H1 (cell line): ENCODE measurements at regions not wholly inside any gene's neighbourhood (a gene's known extent, or its start where the extent isn't known, plus 50 kb on each side); places are given as distances from the start of the nearest gene placed in this dataset.

Source experiments
- CTCF ChIA-PET: fragments of 300-600 bp; sonication (Branson Sonifier 250); formaldehyde crosslinking; loops from one replicate; lab custom pipeline; 2021; ENCODE audit not compliant: partially characterized antibody; lab: Charles Lee
- POLR2A ChIA-PET: fragments of 300-600 bp; sonication (Branson Sonifier 250); formaldehyde crosslinking; loops from one replicate; lab custom pipeline; 2021; ENCODE audit warnings: inconsistent platforms; ENCODE audit not compliant: partially characterized antibody; lab: Charles Lee
- DNase-seq, 2 experiments: peaks; one replicate each; pipeline versions ENCODE4 v3.0.0 to v3.0.0-alpha.2; 2010 to 2022; ENCODE audit warnings: low spot score in 2 of 2, low read depth in 1 of 2, mixed read lengths in 1 of 2
- FAIRE-seq: peaks from 2 replicates; lab custom pipeline; 2011; peaks lifted over from hg19 to GRCh38; lab: Jason Lieb, UNC
- H2AFZ ChIP-seq: 2 replicates; pipeline ENCODE4 v1.8.1; 2012; ENCODE audit warnings: low read length, inconsistent platforms
- H2AK5ac ChIP-seq: 2 replicates; pipeline ENCODE4 v1.6.1; 2013; ENCODE audit warnings: low read depth, low read length
- H2BK120ac ChIP-seq: replicated peaks from 2 replicates; pipeline ENCODE3; 2013; ENCODE audit warnings: low read depth, low read length, inconsistent platforms
- H2BK12ac ChIP-seq: 2 replicates; pipeline ENCODE4 v1.6.1; 2013; ENCODE audit warnings: low read depth, low read length
- H2BK15ac ChIP-seq: 2 replicates; pipeline ENCODE4 v1.6.1; 2013; ENCODE audit warnings: low read length
- H2BK20ac ChIP-seq: 2 replicates; pipeline ENCODE4 v1.6.1; 2013; ENCODE audit warnings: low read length
- H2BK5ac ChIP-seq: 2 replicates; pipeline ENCODE4 v1.6.1; 2013; ENCODE audit warnings: low read depth, low read length
- H3K14ac ChIP-seq: 2 replicates; pipeline ENCODE4 v1.6.1; 2013; ENCODE audit warnings: inconsistent platforms; ENCODE audit not compliant: insufficient read length
- H3K18ac ChIP-seq: 2 replicates; pipeline ENCODE4 v1.6.1; 2013; ENCODE audit warnings: low read length; ENCODE audit errors: extremely low read depth
- H3K23ac ChIP-seq: 2 replicates; pipeline ENCODE4 v1.6.1; 2013; ENCODE audit warnings: inconsistent platforms; ENCODE audit not compliant: insufficient read length
- H3K23me2 ChIP-seq: 2 replicates; pipeline ENCODE4 v1.6.1; 2013; ENCODE audit warnings: low read depth, low read length
- H3K27ac ChIP-seq: 2 replicates; pipeline ENCODE4 v1.6.1; 2011; ENCODE audit warnings: low read depth, low read length, inconsistent platforms
- H3K27me3 ChIP-seq, 4 experiments: replicated peaks in 1 of 4; 1 replicate in 1 of 4; 2 replicates in 3 of 4; pipeline versions ENCODE4 v1.6.1 to v1.8.1; 2011 to 2013; ENCODE audit warnings: low read length in 3 of 4, mild to moderate bottlenecking in 3 of 4, inconsistent platforms in 2 of 4, mixed read lengths in 2 of 4, moderate library complexity in 1 of 4; ENCODE audit not compliant: control insufficient read depth in 3 of 4, insufficient read depth in 3 of 4; ENCODE audit errors: extremely low read depth in 1 of 4
- H3K36me3 ChIP-seq, 4 experiments: 2 replicates each; pipeline versions ENCODE4 v1.6.1 to v1.8.1; 2011 to 2013; ENCODE audit warnings: mild to moderate bottlenecking in 4 of 4, low read length in 3 of 4, moderate library complexity in 2 of 4, control low read depth in 1 of 4, inconsistent platforms in 1 of 4; ENCODE audit not compliant: insufficient read depth in 4 of 4, control insufficient read depth in 2 of 4
- H3K4ac ChIP-seq: replicated peaks from 2 replicates; pipeline ENCODE3; 2013; ENCODE audit warnings: low read length, low read depth, mixed read lengths, inconsistent platforms; ENCODE audit not compliant: insufficient read length
- H3K4me1 ChIP-seq, 4 experiments: replicated peaks in 1 of 4; 1 replicate in 1 of 4; 2 replicates in 3 of 4; pipeline versions ENCODE4 v1.6.1 to v1.8.1; 2011 to 2013; ENCODE audit warnings: low read length in 3 of 4, inconsistent platforms in 2 of 4, mixed read lengths in 1 of 4; ENCODE audit not compliant: insufficient read depth in 4 of 4, control insufficient read depth in 3 of 4
- H3K4me2 ChIP-seq, 2 experiments: 2 replicates each; pipeline versions ENCODE4 v1.6.1 to v1.8.1; 2011 to 2013; ENCODE audit warnings: low read depth in 2 of 2, low read length in 2 of 2, control low read depth in 1 of 2, inconsistent platforms in 1 of 2, mild to moderate bottlenecking in 1 of 2; ENCODE audit not compliant: insufficient read depth in 1 of 2
- H3K4me3 ChIP-seq, 4 experiments: fragments of 200-600, 300-600 bp in 1 of 4; sonication (generic), shearing (Covaris generic), sonication (Bioruptor Twin) in 1 of 4; 2 replicates each; pipeline versions ENCODE4 v1.5.1 to v1.8.1; 2011 to 2016; ENCODE audit warnings: low read length in 4 of 4, low read depth in 3 of 4, control low read depth in 2 of 4, inconsistent platforms in 2 of 4, mild to moderate bottlenecking in 2 of 4, mixed read lengths in 1 of 4, moderate library complexity in 1 of 4; ENCODE audit not compliant: insufficient read depth in 2 of 4; ENCODE audit errors: extremely low read depth in 1 of 4
- H3K56ac ChIP-seq: replicated peaks from 2 replicates; pipeline ENCODE3; 2013; ENCODE audit warnings: low read depth, mild to moderate bottlenecking, mixed read lengths, low read length, inconsistent platforms; ENCODE audit not compliant: insufficient read length
- H3K79me1 ChIP-seq: 2 replicates; pipeline ENCODE4 v1.6.1; 2013; ENCODE audit warnings: low read depth, low read length, control low read depth
- H3K79me2 ChIP-seq, 2 experiments: 2 replicates each; pipeline versions ENCODE4 v1.6.1 to v1.8.1; 2012 to 2013; ENCODE audit warnings: low read length in 2 of 2, mild to moderate bottlenecking in 2 of 2, inconsistent platforms in 1 of 2; ENCODE audit not compliant: insufficient read depth in 2 of 2, control insufficient read depth in 1 of 2
- H3K9ac ChIP-seq, 4 experiments: replicated peaks in 1 of 4; 1 replicate in 1 of 4; 2 replicates in 3 of 4; pipeline versions ENCODE4 v1.6.1 to v1.8.1; 2011 to 2013; ENCODE audit warnings: low read depth in 3 of 4, low read length in 3 of 4, control low read depth in 2 of 4, mild to moderate bottlenecking in 2 of 4, moderate library complexity in 2 of 4, inconsistent platforms in 1 of 4; ENCODE audit errors: extremely low read depth in 1 of 4
- H3K9me3 ChIP-seq, 2 experiments: 2 replicates each; pipeline versions ENCODE4 v1.6.1 to v1.8.1; 2012 to 2013; ENCODE audit warnings: mild to moderate bottlenecking in 2 of 2, moderate library complexity in 2 of 2, control low read depth in 1 of 2, inconsistent platforms in 1 of 2, low read depth in 1 of 2, low read length in 1 of 2, mixed read lengths in 1 of 2; ENCODE audit not compliant: insufficient read depth in 2 of 2
- H4K20me1 ChIP-seq, 2 experiments: replicated peaks in 1 of 2; 2 replicates each; pipeline versions ENCODE3 to v1.8.1; 2011 to 2013; ENCODE audit warnings: inconsistent platforms in 2 of 2, low read length in 2 of 2, mild to moderate bottlenecking in 1 of 2; ENCODE audit not compliant: insufficient read depth in 2 of 2, control insufficient read depth in 1 of 2
- H4K5ac ChIP-seq: 2 replicates; pipeline ENCODE4 v1.6.1; 2013; ENCODE audit warnings: low read length, low read depth, mixed read lengths, inconsistent platforms; ENCODE audit not compliant: insufficient read length
- H4K8ac ChIP-seq: 2 replicates; pipeline ENCODE4 v1.8.0; 2013; ENCODE audit warnings: mild to moderate bottlenecking, moderate library complexity, low read length, inconsistent platforms; ENCODE audit not compliant: insufficient read depth; ENCODE audit errors: extremely low read depth
- H4K91ac ChIP-seq: replicated peaks from 2 replicates; pipeline ENCODE3; 2013; ENCODE audit warnings: low read length, mixed read lengths, inconsistent platforms; ENCODE audit not compliant: insufficient read length
- ASH2L ChIP-seq: fragments of 200-600, 300-600 bp; sonication (generic); IDR thresholded peaks from one replicate; pipeline ENCODE4 v1.7.1; 2017; ENCODE audit warnings: low read length
- CREB1 ChIP-seq: IDR thresholded peaks from 2 replicates; pipeline ENCODE4 v1.6.1; 2012; ENCODE audit warnings: inconsistent platforms
- RFX5 ChIP-seq: IDR thresholded peaks from 2 replicates; pipeline ENCODE4 v1.6.1; 2011; ENCODE audit warnings: low read depth, low read length, improper control_type of control experiment, borderline replicate concordance
- RNF2 ChIP-seq: fragments of 200-900, 300-1000 bp; sonication (generic); IDR thresholded peaks from 2 replicates; pipeline ENCODE4 v1.7.1; 2016; ENCODE audit warnings: borderline replicate concordance, low read depth, mild to moderate bottlenecking, antibody characterized with exemption, low read length; ENCODE audit not compliant: poor library complexity, severe bottlenecking; ENCODE audit errors: missing control alignments
- WGBS, 2 experiments: shearing (Covaris generic) in 1 of 2; methylation state at CpG; one replicate each; pipeline versions ENCODE4 v1.1.6 to v1.1.7; 2013 to 2015; ENCODE audit warnings: low lambda C conversion rate in 2 of 2, mixed read lengths in 2 of 2, inconsistent platforms in 1 of 2, low coverage in 1 of 2, missing lambda C conversion rate in 1 of 2; ENCODE audit not compliant: insufficient replicate concordance in 2 of 2, insufficient coverage in 1 of 2, insufficient read length in 1 of 2; ENCODE audit errors: extremely low coverage in 1 of 2, missing lambda C conversion rate in 1 of 2; 5-methylcytosine and 5-hydroxymethylcytosine counted together
- TF ChIP-seq, protein P1 (sequence below): IDR thresholded peaks from 2 replicates; pipeline ENCODE4 v1.6.1; 2012; ENCODE audit warnings: inconsistent platforms

GRCh38 chr18:22267225-22267624 is 97.8 kb downstream of the GATA6 start:
- Histone ChIP-seq H2BK15ac (no peak overlapping the region), H3K23ac (no peak overlapping the region), H3K14ac (no peak overlapping the region), H2AK5ac (no peak overlapping the region), H3K27me3 (no peaks in the 10 kb centered on the region), H2BK120ac (no peak overlapping the region), H2BK5ac (no peak overlapping the region), H4K91ac (no peak overlapping the region), H3K36me3 (no peaks in the 10 kb centered on the region), H3K4me1 (no peaks in the 10 kb centered on the region), H3K56ac (no peak overlapping the region), H2BK20ac (no peak overlapping the region), H4K8ac (no peak overlapping the region; the same call in 1 of the 2 replicates), H3K23me2 (no peaks in the 10 kb centered on the region; the same call in 1 of the 2 replicates), H3K79me2 (no peaks in the 10 kb centered on the region), H3K9ac (no peak overlapping the region), H3K4me3 (no peak overlapping the region), H3K4ac (no peak overlapping the region), H3K79me1 (no peaks in the 10 kb centered on the region), H3K18ac (no peak overlapping the region), H2AFZ (no peak overlapping the region), H4K20me1 (no peaks in the 10 kb centered on the region), H3K9me3 (no peaks in the 10 kb centered on the region), H4K5ac (no peak overlapping the region), H2BK12ac (no peak overlapping the region), H3K4me2 (no peak overlapping the region), H3K27ac (no peak overlapping the region)
- no peak for FAIRE-seq
- DNase-seq: no peak
- ChIA-PET POLR2A (interaction anchor here (0.5 kb wide), 1 partner anchor 77 kb away, joined by 4 read pairs; no protein-coding TSS in a partner anchor), CTCF (interaction anchor here (0.6 to 0.8 kb wide), 2 partner anchors 10 to 1739 kb away, joined by 3 read pairs; no protein-coding TSS in a partner anchor)
- WGBS, 2 experiments: 96% methylated on average over 2 of the region's 2 CpGs; no CpG with 5 or more reads in 1 of the 2 experiments
- no peak for TF ChIP-seq ASH2L
- no peak for TF ChIP-seq RNF2
- TF ChIP-seq CREB1: no peak
- TF ChIP-seq, protein P1, sequence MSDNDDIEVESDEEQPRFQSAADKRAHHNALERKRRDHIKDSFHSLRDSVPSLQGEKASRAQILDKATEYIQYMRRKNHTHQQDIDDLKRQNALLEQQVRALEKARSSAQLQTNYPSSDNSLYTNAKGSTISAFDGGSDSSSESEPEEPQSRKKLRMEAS: no peak
- no peak for TF ChIP-seq RFX5
